ENCODE measurements at regions not wholly inside any gene's neighbourhood (a gene's known extent, or its start where the extent isn't known, plus 50 kb on each side); places are given as distances from the start of the nearest gene placed in this dataset.

DNA sequence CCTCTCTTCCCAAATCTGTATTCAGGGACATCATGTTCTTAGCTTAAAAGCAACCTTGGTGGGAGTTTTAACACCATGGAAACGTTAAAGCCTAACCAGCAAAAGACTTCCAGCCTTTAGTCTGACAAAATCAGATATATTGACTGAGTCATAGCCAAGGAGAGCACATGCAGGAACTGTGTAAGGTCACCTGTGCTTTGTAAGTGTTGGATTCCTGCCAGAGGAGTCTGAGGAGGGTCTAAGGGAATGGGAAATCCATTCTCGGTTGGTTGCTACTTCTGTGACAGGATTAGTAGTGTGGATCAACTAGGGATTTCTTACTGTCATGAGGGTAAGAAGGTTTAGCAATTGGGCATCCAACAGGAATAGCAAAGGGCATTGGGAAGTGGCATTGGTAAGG, 142.0 kb upstream of the CHD1 start:
- POLR2A ChIA-PET, result no interaction called here
- no peaks in the 10 kb centered on the region for H3K27me3 Mint-ChIP-seq
- 100% methylated on average over 1 of the region's 2 CpGs for WGBS (ENCODE audit: insufficient coverage)

DNA sequence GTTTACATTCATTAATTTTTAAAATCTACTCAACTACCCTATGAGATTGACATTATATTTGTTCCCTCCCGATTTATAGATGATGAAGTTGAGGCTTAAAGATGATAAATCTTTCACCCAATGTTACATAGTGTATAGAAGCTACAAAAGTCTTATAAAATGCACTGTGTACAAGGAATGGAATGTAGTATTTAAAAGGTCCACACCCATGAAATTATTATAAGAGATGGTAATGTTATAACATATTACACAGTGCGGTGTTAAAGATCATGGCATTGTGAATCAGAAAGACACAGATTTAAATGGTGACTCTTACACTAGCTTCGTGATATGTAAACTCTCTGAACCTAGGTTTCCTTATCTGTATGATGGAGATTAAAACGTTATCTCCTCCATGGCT, 141.6 kb upstream of the CHD1 start:
- ChIA-PET POLR2A (no interaction called here), CTCF (no interaction called here)
- Histone ChIP-seq H3K27ac (ENCODE audit: low read length in 2 of 2) (no peak overlapping the region), H3K4me1 (ENCODE audit: control insufficient read depth in 2 of 2, insufficient read depth in 2 of 2, low read length in 2 of 2) (no peaks in the 10 kb centered on the region), H4K20me1 (ENCODE audit: control insufficient read depth, insufficient read depth, low read length, poor library complexity, severe bottlenecking) (no peaks in the 10 kb centered on the region), H3K4me2 (replicated peaks; ENCODE audit: low read depth, low read length, poor library complexity, severe bottlenecking) (no peak overlapping the region), H3K79me2 (ENCODE audit: control insufficient read depth, insufficient read depth, low read length) (no peaks in the 10 kb centered on the region), H3K9ac (ENCODE audit: low read length) (no peak overlapping the region), H2AFZ (ENCODE audit: insufficient read depth, low read depth, low read length, poor library complexity, severe bottlenecking) (no peak overlapping the region), H3K36me3 (replicated peaks in 1 of 2; ENCODE audit: control extremely low read depth in 1 of 2, control insufficient read depth in 1 of 2, extremely low read depth in 1 of 2, insufficient read depth in 2 of 2, low read length in 1 of 2) (no peaks in the 10 kb centered on the region), H3K9me3 (ENCODE audit: control extremely low read depth in 1 of 3, control insufficient read depth in 2 of 3, insufficient read depth in 1 of 3, low read length in 2 of 3) (peaks cover 0 to 3% (median 2%) of the 10 kb centered on the region in 3 donors), H3K27me3 (replicated peaks in 1 of 4; ENCODE audit: control extremely low read depth in 1 of 4, control insufficient read depth in 3 of 4, insufficient read depth in 4 of 4, low read length in 3 of 4) (no peaks in the 10 kb centered on the region), H3K4me3 (ENCODE audit: control extremely low read depth in 1 of 5, extremely low read depth in 1 of 5, insufficient read depth in 1 of 5, low read depth in 2 of 5, low read length in 4 of 5) (no peak overlapping the region)
- ATAC-seq (ENCODE audit: low read depth) (no peak), DNase-seq (no peak)
- H3K9me3 Mint-ChIP-seq (ENCODE audit: insufficient read depth), result peaks cover 12% of the 10 kb centered on the region
- WGBS (ENCODE audit: insufficient coverage), result 100% methylated on average over 1 of the region's 4 CpGs
- TF ChIP-seq EZH2 (IDR thresholded peaks at IDR 0.05; ENCODE audit: borderline replicate concordance, insufficient read depth, low read depth, low read length, poor library complexity, severe bottlenecking), result no peak
- TF ChIP-seq, protein P1, sequence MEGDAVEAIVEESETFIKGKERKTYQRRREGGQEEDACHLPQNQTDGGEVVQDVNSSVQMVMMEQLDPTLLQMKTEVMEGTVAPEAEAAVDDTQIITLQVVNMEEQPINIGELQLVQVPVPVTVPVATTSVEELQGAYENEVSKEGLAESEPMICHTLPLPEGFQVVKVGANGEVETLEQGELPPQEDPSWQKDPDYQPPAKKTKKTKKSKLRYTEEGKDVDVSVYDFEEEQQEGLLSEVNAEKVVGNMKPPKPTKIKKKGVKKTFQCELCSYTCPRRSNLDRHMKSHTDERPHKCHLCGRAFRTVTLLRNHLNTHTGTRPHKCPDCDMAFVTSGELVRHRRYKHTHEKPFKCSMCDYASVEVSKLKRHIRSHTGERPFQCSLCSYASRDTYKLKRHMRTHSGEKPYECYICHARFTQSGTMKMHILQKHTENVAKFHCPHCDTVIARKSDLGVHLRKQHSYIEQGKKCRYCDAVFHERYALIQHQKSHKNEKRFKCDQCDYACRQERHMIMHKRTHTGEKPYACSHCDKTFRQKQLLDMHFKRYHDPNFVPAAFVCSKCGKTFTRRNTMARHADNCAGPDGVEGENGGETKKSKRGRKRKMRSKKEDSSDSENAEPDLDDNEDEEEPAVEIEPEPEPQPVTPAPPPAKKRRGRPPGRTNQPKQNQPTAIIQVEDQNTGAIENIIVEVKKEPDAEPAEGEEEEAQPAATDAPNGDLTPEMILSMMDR (IDR thresholded peaks at IDR 0.05), result no peak
- no peak overlapping the region for H3K27ac Mint-ChIP-seq
- intact Hi-C loops (cut with micrococcal nuclease), result no loop called here
- peaks cover 6% of the 10 kb centered on the region for H3K4me1 Mint-ChIP-seq
- H3K27me3 Mint-ChIP-seq, result no peaks in the 10 kb centered on the region
- H3K4me3 Mint-ChIP-seq, result no peak overlapping the region

More for the DNA sequence above, 142.0 kb upstream of the CHD1 start:
- Histone ChIP-seq H3K27me3 (replicated peaks in 1 of 4; ENCODE audit: control extremely low read depth in 1 of 4, control insufficient read depth in 3 of 4, insufficient read depth in 4 of 4, low read length in 3 of 4) (no peaks in the 10 kb centered on the region), H3K27ac (ENCODE audit: low read length in 2 of 2) (no peak overlapping the region), H3K4me1 (ENCODE audit: control insufficient read depth in 2 of 2, insufficient read depth in 2 of 2, low read length in 2 of 2) (no peaks in the 10 kb centered on the region), H4K20me1 (ENCODE audit: control insufficient read depth, insufficient read depth, low read length, poor library complexity, severe bottlenecking) (no peaks in the 10 kb centered on the region), H3K9ac (ENCODE audit: low read length) (no peak overlapping the region), H3K4me2 (replicated peaks; ENCODE audit: low read depth, low read length, poor library complexity, severe bottlenecking) (no peak overlapping the region), H2AFZ (ENCODE audit: insufficient read depth, low read depth, low read length, poor library complexity, severe bottlenecking) (no peak overlapping the region), H3K36me3 (replicated peaks in 1 of 2; ENCODE audit: control extremely low read depth in 1 of 2, control insufficient read depth in 1 of 2, extremely low read depth in 1 of 2, insufficient read depth in 2 of 2, low read length in 1 of 2) (no peaks in the 10 kb centered on the region), H3K4me3 (ENCODE audit: control extremely low read depth in 1 of 5, extremely low read depth in 1 of 5, insufficient read depth in 1 of 5, low read depth in 2 of 5, low read length in 4 of 5) (no peak overlapping the region), H3K79me2 (ENCODE audit: control insufficient read depth, insufficient read depth, low read length) (no peaks in the 10 kb centered on the region), H3K9me3 (ENCODE audit: control extremely low read depth in 1 of 3, control insufficient read depth in 2 of 3, insufficient read depth in 1 of 3, low read length in 2 of 3) (peaks cover 0 to 3% (median 2%) of the 10 kb centered on the region in 3 donors)
- Mint-ChIP-seq H3K4me1 (peaks cover 6% of the 10 kb centered on the region), H3K27ac (no peak overlapping the region), H3K9me3 (ENCODE audit: insufficient read depth) (peaks cover 12% of the 10 kb centered on the region), H3K4me3 (no peak overlapping the region)
- DNase-seq, result no peak
- TF ChIP-seq, protein P1 (IDR thresholded peaks at IDR 0.05), result no peak
- no peak for TF ChIP-seq EZH2 (IDR thresholded peaks at IDR 0.05; ENCODE audit: borderline replicate concordance, insufficient read depth, low read depth, low read length, poor library complexity, severe bottlenecking)
- intact Hi-C loops (cut with micrococcal nuclease), result no loop called here
- no peak for ATAC-seq (ENCODE audit: low read depth)
- CTCF ChIA-PET, result interaction anchor here (0.6 kb wide), 1 partner anchor 34 kb away, joined by 5 read pairs; no protein-coding TSS in a partner anchor

All from B cell (primary cell).